Suppressor macrophage (primary cell): ENCODE measurements at regions not wholly inside any gene's neighbourhood (a gene's known extent, or its start where the extent isn't known, plus 50 kb on each side); places are given as distances from the start of the nearest gene placed in this dataset.

Experiments used
- DNase-seq, 4 experiments: peaks; one replicate each; pipeline ENCODE4 v3.0.0-alpha.2; 2020 to 2022

GRCh38 chr3:138890555-138891187, 55.9 kb upstream of the PIK3CB start:
- DNase-seq = peak; percentile 77 to 95 (median 86)

GRCh38 chr3:138889792-138890191, 55.1 kb upstream of the PIK3CB start:
- peak in 1 of 4 experiments; percentile 15 for DNase-seq

- DNase-seq = peak; percentile 38 to 77 (median 62)
Measured at GRCh38 chr3:138888560-138888959, 53.8 kb upstream of the PIK3CB start.

- peak in 1 of 4 experiments; percentile 16 for DNase-seq
Measured at GRCh38 chr3:138886096-138886495, 51.4 kb upstream of the PIK3CB start.
